HFFc6 (cell line): ENCODE measurements at regions not wholly inside any gene's neighbourhood (a gene's known extent, or its start where the extent isn't known, plus 50 kb on each side); places are given as distances from the start of the nearest gene placed in this dataset.

Experiments used
- DNase-seq: peaks from one replicate; pipeline ENCODE4 v3.0.0-alpha.2; 2018
- H3K27ac Mint-ChIP-seq: 2 replicates; pipeline ENCODE4 v1.8.0; 2020; ENCODE audit warnings: mild to moderate bottlenecking, mixed read lengths
- H3K27me3 Mint-ChIP-seq: 2 replicates; pipeline ENCODE4 v1.8.0; 2021; ENCODE audit warnings: mild to moderate bottlenecking, moderate library complexity, mixed read lengths; ENCODE audit not compliant: insufficient read depth
- H3K36me3 Mint-ChIP-seq: 2 replicates; pipeline ENCODE4 v1.8.0; 2021; ENCODE audit warnings: low read depth, mixed read lengths
- H3K4me1 Mint-ChIP-seq: 2 replicates; pipeline ENCODE4 v1.8.0; 2020; ENCODE audit warnings: low read depth, mixed read lengths
- H3K4me3 Mint-ChIP-seq: 2 replicates; pipeline ENCODE4 v1.8.0; 2020; ENCODE audit warnings: mild to moderate bottlenecking, moderate library complexity, mixed read lengths
- H3K9me3 Mint-ChIP-seq: 2 replicates; pipeline ENCODE4 v1.8.0; 2020; ENCODE audit warnings: mild to moderate bottlenecking, mixed read lengths
- CTCF ChIP-seq: fragments of 200-600 bp; sonication (generic); IDR thresholded peaks from 2 replicates; pipeline ENCODE4 v1.5.0; 2021; ENCODE audit warnings: antibody characterized with exemption, mild to moderate bottlenecking

GRCh38 chr18:55884498-55884897 lies 296.5 kb upstream of the TCF4 start:
- Mint-ChIP-seq H3K4me3 (no peak overlapping the region), H3K27ac (no peak overlapping the region), H3K36me3 (no peaks in the 10 kb centered on the region), H3K4me1 (peaks cover 11% of the 10 kb centered on the region), H3K27me3 (no peaks in the 10 kb centered on the region; the same call in 1 of the 2 replicates), H3K9me3 (no peaks in the 10 kb centered on the region)
- no peak for DNase-seq
- no peak for TF ChIP-seq CTCF

GRCh38 chr18:55880617-55881016 lies 292.6 kb upstream of the TCF4 start:
- Mint-ChIP-seq H3K9me3 (no peaks in the 10 kb centered on the region), H3K27ac (no peak overlapping the region), H3K27me3 (no peaks in the 10 kb centered on the region; the same call in 1 of the 2 replicates), H3K4me1 (peaks cover 30% of the 10 kb centered on the region), H3K36me3 (no peaks in the 10 kb centered on the region), H3K4me3 (no peak overlapping the region)
- no peak for DNase-seq
- TF ChIP-seq CTCF: no peak

- Mint-ChIP-seq H3K36me3 (no peaks in the 10 kb centered on the region), H3K4me1 (peaks cover 30% of the 10 kb centered on the region), H3K4me3 (no peak overlapping the region), H3K27ac (peak overlapping the region; percentile 41; the same call in 1 of the 2 replicates), H3K27me3 (no peaks in the 10 kb centered on the region; the same call in 1 of the 2 replicates), H3K9me3 (no peaks in the 10 kb centered on the region)
- no peak for TF ChIP-seq CTCF
- peak; percentile 20 for DNase-seq
Measured at GRCh38 chr18:55879331-55879730, 291.3 kb upstream of the TCF4 start.

GRCh38 chr18:55878224-55878623 lies 290.2 kb upstream of the TCF4 start:
- H3K27ac Mint-ChIP-seq: no peak overlapping the region
- H3K4me3 Mint-ChIP-seq: no peak overlapping the region
- H3K27me3 Mint-ChIP-seq: no peaks in the 10 kb centered on the region; the same call in 1 of the 2 replicates
- H3K4me1 Mint-ChIP-seq: peaks cover 30% of the 10 kb centered on the region
- no peak for TF ChIP-seq CTCF
- H3K9me3 Mint-ChIP-seq: no peaks in the 10 kb centered on the region
- no peaks in the 10 kb centered on the region for H3K36me3 Mint-ChIP-seq
- no peak for DNase-seq

- Mint-ChIP-seq H3K27me3 (no peaks in the 10 kb centered on the region; the same call in 1 of the 2 replicates), H3K9me3 (no peaks in the 10 kb centered on the region), H3K4me1 (peaks cover 30% of the 10 kb centered on the region), H3K36me3 (no peaks in the 10 kb centered on the region), H3K4me3 (no peak overlapping the region), H3K27ac (no peak overlapping the region)
- DNase-seq: no peak
- TF ChIP-seq CTCF: no peak
Measured at GRCh38 chr18:55877321-55877720, 289.3 kb upstream of the TCF4 start.

GRCh38 chr18:55876254-55876653 lies 288.3 kb upstream of the TCF4 start:
- no peak for DNase-seq
- H3K4me1 Mint-ChIP-seq: peaks cover 30% of the 10 kb centered on the region
- no peak overlapping the region for H3K4me3 Mint-ChIP-seq
- TF ChIP-seq CTCF: no peak
- no peaks in the 10 kb centered on the region; the same call in none of the 2 replicates for H3K27me3 Mint-ChIP-seq
- no peaks in the 10 kb centered on the region for H3K36me3 Mint-ChIP-seq
- no peak overlapping the region for H3K27ac Mint-ChIP-seq
- no peaks in the 10 kb centered on the region for H3K9me3 Mint-ChIP-seq
